NCI-H187 (cell line): ENCODE measurements at regions not wholly inside any gene's neighbourhood (a gene's known extent, or its start where the extent isn't known, plus 50 kb on each side); places are given as distances from the start of the nearest gene placed in this dataset.
"Not testable (repeated sequence)": the region's sequence is repeated elsewhere in the genome, so short reads cannot be mapped to it uniquely, and the experiment has no call there.

ENCODE experiments used
- DNase-seq, 2 experiments: peaks; one replicate each; lab custom pipeline; 2025; lab: John Stamatoyannopoulos, UW

GRCh38 chr1:105137543-105138457 is 1388.1 kb downstream of the AMY1C start:
- no peak for DNase-seq

- no peak for DNase-seq
Observed at GRCh38 chr1:105138458-105138893, 1388.8 kb downstream of the AMY1C start.

GRCh38 chr1:105172788-105173187 is 1423.1 kb downstream of the AMY1C start:
- no peak for DNase-seq

- no peak for DNase-seq
Observed at GRCh38 chr1:105180789-105181188, 1431.1 kb downstream of the AMY1C start.

GRCh38 chr1:105204836-105205371 is 1455.2 kb downstream of the AMY1C start:
- DNase-seq, result no peak

GRCh38 chr1:105208581-105208980 is 1458.9 kb downstream of the AMY1C start:
- no peak for DNase-seq

GRCh38 chr1:105210747-105211146 is 1461.0 kb downstream of the AMY1C start:
- DNase-seq, result no peak

- DNase-seq, result no peak
Observed at GRCh38 chr1:105231378-105231777, 1481.7 kb downstream of the AMY1C start.

- DNase-seq, result no peak
Observed at GRCh38 chr1:105243411-105243810, 1493.7 kb downstream of the AMY1C start.

GRCh38 chr1:105243969-105244368 is 1494.3 kb downstream of the AMY1C start:
- no peak for DNase-seq

- no peak for DNase-seq
Observed at GRCh38 chr1:105254906-105255305, 1505.2 kb downstream of the AMY1C start.

GRCh38 chr1:105260001-105260400 is 1510.3 kb downstream of the AMY1C start:
- no peak for DNase-seq

GRCh38 chr1:105270966-105271365 is 1521.3 kb downstream of the AMY1C start:
- no peak for DNase-seq

- not testable (repeated sequence) for DNase-seq
Observed at GRCh38 chr1:105272376-105272775, 1522.7 kb downstream of the AMY1C start.

GRCh38 chr1:105294838-105295237 is 1545.1 kb downstream of the AMY1C start:
- no peak for DNase-seq

- DNase-seq, result no peak
Observed at GRCh38 chr1:105310063-105310462, 1560.4 kb downstream of the AMY1C start.

- no peak for DNase-seq
Observed at GRCh38 chr1:105317976-105318375, 1568.3 kb downstream of the AMY1C start.

GRCh38 chr1:105326886-105327285 is 1577.2 kb downstream of the AMY1C start:
- DNase-seq, result no peak

- no peak for DNase-seq
Observed at GRCh38 chr1:105337420-105337819, 1587.7 kb downstream of the AMY1C start.

GRCh38 chr1:105343317-105343716 is 1593.6 kb downstream of the AMY1C start:
- DNase-seq, result no peak

- no peak for DNase-seq
Observed at GRCh38 chr1:105359457-105359856, 1609.8 kb downstream of the AMY1C start.

GRCh38 chr1:105362438-105362837 is 1612.7 kb downstream of the AMY1C start:
- no peak for DNase-seq

GRCh38 chr1:105368446-105368845 is 1618.7 kb downstream of the AMY1C start:
- no peak for DNase-seq
